ENCODE measurements at regions not wholly inside any gene's neighbourhood (a gene's known extent, or its start where the extent isn't known, plus 50 kb on each side); places are given as distances from the start of the nearest gene placed in this dataset.
"Not testable (repeated sequence)": the region's sequence is repeated elsewhere in the genome, so short reads cannot be mapped to it uniquely, and the experiment has no call there.

GRCh38 chr22:48488611-48489511 lies 1338.8 kb downstream of the BRD1 start:
- peaks cover 14% of the 10 kb centered on the region for H3K27me3 ChIP-seq (replicated peaks; ENCODE audit: control insufficient read depth, insufficient read depth, low read length, poor library complexity, severe bottlenecking)

GRCh38 chr22:48488149-48488551 lies 1339.5 kb downstream of the BRD1 start:
- Histone ChIP-seq H3K9me3 (ENCODE audit: control insufficient read depth, low read length) (no peaks in the 10 kb centered on the region), H3K4me3 (ENCODE audit: insufficient read depth, low read depth, low read length, poor library complexity, severe bottlenecking) (no peak overlapping the region), H3K27ac (ENCODE audit: insufficient read depth, low read length, poor library complexity, severe bottlenecking) (no peak overlapping the region), H3K4me1 (ENCODE audit: control insufficient read depth, insufficient read depth, low read length, poor library complexity, severe bottlenecking) (no peaks in the 10 kb centered on the region), H3K27me3 (replicated peaks; ENCODE audit: control insufficient read depth, insufficient read depth, low read length, poor library complexity, severe bottlenecking) (peaks cover 14% of the 10 kb centered on the region), H3K36me3 (ENCODE audit: control insufficient read depth, insufficient read depth, low read length) (no peaks in the 10 kb centered on the region)
- no peak for DNase-seq

More at GRCh38 chr22:48488611-48489511, 1338.8 kb downstream of the BRD1 start:
- H3K4me1 ChIP-seq (ENCODE audit: control insufficient read depth, insufficient read depth, low read length, poor library complexity, severe bottlenecking) = no peaks in the 10 kb centered on the region
- no peaks in the 10 kb centered on the region for H3K9me3 ChIP-seq (ENCODE audit: control insufficient read depth, low read length)
- H3K27ac ChIP-seq (ENCODE audit: insufficient read depth, low read length, poor library complexity, severe bottlenecking) = no peak overlapping the region
- no peak overlapping the region for H3K4me3 ChIP-seq (ENCODE audit: insufficient read depth, low read depth, low read length, poor library complexity, severe bottlenecking)
- DNase-seq = no peak
- no peaks in the 10 kb centered on the region for H3K36me3 ChIP-seq (ENCODE audit: control insufficient read depth, insufficient read depth, low read length)

- H3K4me3 ChIP-seq (ENCODE audit: insufficient read depth, low read depth, low read length, poor library complexity, severe bottlenecking) = no peak overlapping the region
- no peak overlapping the region for H3K27ac ChIP-seq (ENCODE audit: insufficient read depth, low read length, poor library complexity, severe bottlenecking)
- DNase-seq = no peak
- peaks cover 14% of the 10 kb centered on the region for H3K27me3 ChIP-seq (replicated peaks; ENCODE audit: control insufficient read depth, insufficient read depth, low read length, poor library complexity, severe bottlenecking)
- H3K4me1 ChIP-seq (ENCODE audit: control insufficient read depth, insufficient read depth, low read length, poor library complexity, severe bottlenecking) = no peaks in the 10 kb centered on the region
- no peaks in the 10 kb centered on the region for H3K36me3 ChIP-seq (ENCODE audit: control insufficient read depth, insufficient read depth, low read length)
- no peaks in the 10 kb centered on the region for H3K9me3 ChIP-seq (ENCODE audit: control insufficient read depth, low read length)
These were observed 1341.1 kb downstream of the BRD1 start for GRCh38 chr22:48486558-48486957.

- Histone ChIP-seq H3K4me3 (ENCODE audit: insufficient read depth, low read depth, low read length, poor library complexity, severe bottlenecking) (no peak overlapping the region), H3K4me1 (ENCODE audit: control insufficient read depth, insufficient read depth, low read length, poor library complexity, severe bottlenecking) (no peaks in the 10 kb centered on the region), H3K36me3 (ENCODE audit: control insufficient read depth, insufficient read depth, low read length) (no peaks in the 10 kb centered on the region), H3K27me3 (replicated peaks; ENCODE audit: control insufficient read depth, insufficient read depth, low read length, poor library complexity, severe bottlenecking) (peaks cover 10% of the 10 kb centered on the region), H3K9me3 (ENCODE audit: control insufficient read depth, low read length) (no peaks in the 10 kb centered on the region), H3K27ac (ENCODE audit: insufficient read depth, low read length, poor library complexity, severe bottlenecking) (no peak overlapping the region)
- no peak for DNase-seq
These were observed 1341.5 kb downstream of the BRD1 start for GRCh38 chr22:48486134-48486532.

- Histone ChIP-seq H3K36me3 (ENCODE audit: control insufficient read depth, insufficient read depth, low read length) (no peaks in the 10 kb centered on the region), H3K4me1 (ENCODE audit: control insufficient read depth, insufficient read depth, low read length, poor library complexity, severe bottlenecking) (no peaks in the 10 kb centered on the region), H3K4me3 (ENCODE audit: insufficient read depth, low read depth, low read length, poor library complexity, severe bottlenecking) (no peak overlapping the region), H3K27ac (ENCODE audit: insufficient read depth, low read length, poor library complexity, severe bottlenecking) (no peak overlapping the region), H3K27me3 (replicated peaks; ENCODE audit: control insufficient read depth, insufficient read depth, low read length, poor library complexity, severe bottlenecking) (peaks cover 4% of the 10 kb centered on the region), H3K9me3 (ENCODE audit: control insufficient read depth, low read length) (no peaks in the 10 kb centered on the region)
- DNase-seq = no peak
These were observed 1342.2 kb downstream of the BRD1 start for GRCh38 chr22:48485149-48486133.

- Histone ChIP-seq H3K9me3 (ENCODE audit: control insufficient read depth, low read length) (no peaks in the 10 kb centered on the region), H3K36me3 (ENCODE audit: control insufficient read depth, insufficient read depth, low read length) (no peaks in the 10 kb centered on the region), H3K27me3 (replicated peaks; ENCODE audit: control insufficient read depth, insufficient read depth, low read length, poor library complexity, severe bottlenecking) (peaks cover 4% of the 10 kb centered on the region), H3K27ac (ENCODE audit: insufficient read depth, low read length, poor library complexity, severe bottlenecking) (no peak overlapping the region), H3K4me1 (ENCODE audit: control insufficient read depth, insufficient read depth, low read length, poor library complexity, severe bottlenecking) (no peaks in the 10 kb centered on the region), H3K4me3 (ENCODE audit: insufficient read depth, low read depth, low read length, poor library complexity, severe bottlenecking) (no peak overlapping the region)
- no peak for DNase-seq
These were observed 1343.7 kb downstream of the BRD1 start for GRCh38 chr22:48483764-48484528.

- Histone ChIP-seq H3K27ac (ENCODE audit: insufficient read depth, low read length, poor library complexity, severe bottlenecking) (no peak overlapping the region), H3K9me3 (ENCODE audit: control insufficient read depth, low read length) (no peaks in the 10 kb centered on the region), H3K4me1 (ENCODE audit: control insufficient read depth, insufficient read depth, low read length, poor library complexity, severe bottlenecking) (no peaks in the 10 kb centered on the region), H3K36me3 (ENCODE audit: control insufficient read depth, insufficient read depth, low read length) (no peaks in the 10 kb centered on the region), H3K27me3 (replicated peaks; ENCODE audit: control insufficient read depth, insufficient read depth, low read length, poor library complexity, severe bottlenecking) (no peaks in the 10 kb centered on the region), H3K4me3 (ENCODE audit: insufficient read depth, low read depth, low read length, poor library complexity, severe bottlenecking) (no peak overlapping the region)
- DNase-seq = no peak
These were observed 1344.9 kb downstream of the BRD1 start for GRCh38 chr22:48482771-48483170.

GRCh38 chr22:48482198-48482597 lies 1345.5 kb downstream of the BRD1 start:
- not testable (repeated sequence) for H3K4me3 ChIP-seq (ENCODE audit: insufficient read depth, low read depth, low read length, poor library complexity, severe bottlenecking); H3K36me3 ChIP-seq (ENCODE audit: control insufficient read depth, insufficient read depth, low read length); H3K27me3 ChIP-seq (replicated peaks; ENCODE audit: control insufficient read depth, insufficient read depth, low read length, poor library complexity, severe bottlenecking); H3K27ac ChIP-seq (ENCODE audit: insufficient read depth, low read length, poor library complexity, severe bottlenecking); DNase-seq; H3K9me3 ChIP-seq (ENCODE audit: control insufficient read depth, low read length); H3K4me1 ChIP-seq (ENCODE audit: control insufficient read depth, insufficient read depth, low read length, poor library complexity, severe bottlenecking)

- Histone ChIP-seq H3K27me3 (replicated peaks; ENCODE audit: control insufficient read depth, insufficient read depth, low read length, poor library complexity, severe bottlenecking) (no peaks in the 10 kb centered on the region), H3K27ac (ENCODE audit: insufficient read depth, low read length, poor library complexity, severe bottlenecking) (no peak overlapping the region), H3K36me3 (ENCODE audit: control insufficient read depth, insufficient read depth, low read length) (no peaks in the 10 kb centered on the region), H3K9me3 (ENCODE audit: control insufficient read depth, low read length) (no peaks in the 10 kb centered on the region), H3K4me3 (ENCODE audit: insufficient read depth, low read depth, low read length, poor library complexity, severe bottlenecking) (no peak overlapping the region), H3K4me1 (ENCODE audit: control insufficient read depth, insufficient read depth, low read length, poor library complexity, severe bottlenecking) (no peaks in the 10 kb centered on the region)
- no peak for DNase-seq
These were observed 1345.9 kb downstream of the BRD1 start for GRCh38 chr22:48481748-48482147.
